ENCODE measurements at regions not wholly inside any gene's neighbourhood (a gene's known extent, or its start where the extent isn't known, plus 50 kb on each side); places are given as distances from the start of the nearest gene placed in this dataset.

DNA sequence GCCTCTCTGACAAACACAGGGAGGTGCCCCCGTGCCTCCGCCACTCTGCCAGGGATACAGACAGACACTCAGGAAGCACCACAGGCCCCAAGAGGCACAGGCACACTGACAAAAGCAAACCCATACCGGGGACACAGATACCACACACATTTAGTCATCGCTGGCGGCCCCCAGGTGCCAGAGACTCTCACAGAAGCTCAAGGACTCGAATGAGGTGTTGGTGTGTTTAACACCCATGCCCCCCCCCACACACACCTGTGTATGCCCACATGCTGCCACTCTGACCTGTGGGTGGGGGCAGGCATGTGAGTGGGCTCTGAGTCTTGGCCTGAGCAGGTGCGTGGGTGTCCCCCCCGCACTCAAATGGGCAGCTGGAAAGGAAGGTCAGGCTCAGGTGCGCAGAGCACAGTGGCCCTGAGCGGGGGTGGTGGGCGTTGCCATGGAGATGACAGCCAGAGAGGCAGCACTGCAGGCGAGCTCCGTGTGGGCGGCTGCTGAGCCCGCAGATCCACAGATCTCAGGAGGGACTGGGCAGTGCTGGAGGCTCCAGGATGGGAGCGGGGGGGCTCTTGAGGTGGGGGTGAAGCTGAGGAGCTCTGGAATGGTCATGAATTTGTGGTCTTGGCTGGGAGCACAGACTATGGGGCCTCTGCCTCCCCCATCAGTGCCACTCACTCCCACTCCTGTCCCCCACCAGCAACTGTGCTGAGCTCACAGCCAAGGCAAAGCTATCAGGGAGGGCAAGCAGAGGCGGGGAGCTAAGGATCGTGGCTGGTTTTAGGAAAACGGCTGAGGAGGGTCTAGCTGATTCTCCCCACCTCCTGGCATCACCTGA is 73.9 kb upstream of the TAF1B start:
- ATAC-seq = no peak
- WGBS, 2 donors = 82 to 86% methylated on average over 19 of the region's 19 CpGs

DNA sequence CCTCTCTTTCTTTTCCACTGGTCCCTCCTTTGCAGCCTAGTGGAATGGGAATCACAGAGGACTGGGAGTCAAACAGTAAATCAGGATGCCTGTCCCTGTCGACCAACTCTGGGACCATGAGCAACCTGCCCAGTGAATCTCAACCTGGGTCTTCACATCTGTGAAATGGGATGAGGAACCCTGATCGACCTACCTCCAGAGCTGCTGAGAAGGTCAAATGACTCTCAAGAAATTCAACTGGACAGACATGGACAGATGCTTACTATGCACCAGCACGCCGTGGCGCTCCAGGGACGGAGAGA is 73.3 kb upstream of the TAF1B start:
- Histone ChIP-seq H3K27ac (peak overlapping the region in 7 of 10 donors; percentile 6 to 84 (median 74)), H3K27me3 (no peaks in the 10 kb centered on the region), H3K4me1 (peaks cover 17 to 78% (median 38%) of the 10 kb centered on the region in 9 donors), H3K9me3 (no peaks in the 10 kb centered on the region), H3K36me3 (no peaks in the 10 kb centered on the region), H3K4me3 (peak overlapping the region in 1 of 10 donors; percentile 19)
- WGBS, 2 donors = 58 to 67% methylated on average over 6 of the region's 6 CpGs
- intact Hi-C loops (cut with DNase I) = loop anchor here in 1 of 10 donors (5.0 to 10.0 kb wide), 2 partner anchors 133 to 215 kb away; partner anchors contain the start of gene ADAM17
- DNase-seq = no peak
- TF ChIP-seq, protein P1, sequence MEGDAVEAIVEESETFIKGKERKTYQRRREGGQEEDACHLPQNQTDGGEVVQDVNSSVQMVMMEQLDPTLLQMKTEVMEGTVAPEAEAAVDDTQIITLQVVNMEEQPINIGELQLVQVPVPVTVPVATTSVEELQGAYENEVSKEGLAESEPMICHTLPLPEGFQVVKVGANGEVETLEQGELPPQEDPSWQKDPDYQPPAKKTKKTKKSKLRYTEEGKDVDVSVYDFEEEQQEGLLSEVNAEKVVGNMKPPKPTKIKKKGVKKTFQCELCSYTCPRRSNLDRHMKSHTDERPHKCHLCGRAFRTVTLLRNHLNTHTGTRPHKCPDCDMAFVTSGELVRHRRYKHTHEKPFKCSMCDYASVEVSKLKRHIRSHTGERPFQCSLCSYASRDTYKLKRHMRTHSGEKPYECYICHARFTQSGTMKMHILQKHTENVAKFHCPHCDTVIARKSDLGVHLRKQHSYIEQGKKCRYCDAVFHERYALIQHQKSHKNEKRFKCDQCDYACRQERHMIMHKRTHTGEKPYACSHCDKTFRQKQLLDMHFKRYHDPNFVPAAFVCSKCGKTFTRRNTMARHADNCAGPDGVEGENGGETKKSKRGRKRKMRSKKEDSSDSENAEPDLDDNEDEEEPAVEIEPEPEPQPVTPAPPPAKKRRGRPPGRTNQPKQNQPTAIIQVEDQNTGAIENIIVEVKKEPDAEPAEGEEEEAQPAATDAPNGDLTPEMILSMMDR (IDR thresholded peaks at IDR 0.05) = no peak
- ATAC-seq = no peak

More for the DNA sequence above, 73.9 kb upstream of the TAF1B start:
- Histone ChIP-seq H3K27me3 (no peaks in the 10 kb centered on the region), H3K36me3 (no peaks in the 10 kb centered on the region), H3K27ac (peak overlapping the region in 3 of 10 donors; percentile 6 to 84 (median 82)), H3K4me3 (no peak overlapping the region), H3K9me3 (no peaks in the 10 kb centered on the region), H3K4me1 (peaks cover 15 to 78% (median 38%) of the 10 kb centered on the region in 9 donors)
- intact Hi-C loops (cut with DNase I) = loop anchor here in 5 of 10 donors (5.0 to 10.0 kb wide), 4 partner anchors 132 to 295 kb away; partner anchors contain the start of genes ADAM17 (in 3 of the 5), IAH1 (in 1 of the 5) and YWHAQ (in 1 of the 5)
- DNase-seq = no peak
- TF ChIP-seq, protein P1 (IDR thresholded peaks at IDR 0.05) = no peak

DNA sequence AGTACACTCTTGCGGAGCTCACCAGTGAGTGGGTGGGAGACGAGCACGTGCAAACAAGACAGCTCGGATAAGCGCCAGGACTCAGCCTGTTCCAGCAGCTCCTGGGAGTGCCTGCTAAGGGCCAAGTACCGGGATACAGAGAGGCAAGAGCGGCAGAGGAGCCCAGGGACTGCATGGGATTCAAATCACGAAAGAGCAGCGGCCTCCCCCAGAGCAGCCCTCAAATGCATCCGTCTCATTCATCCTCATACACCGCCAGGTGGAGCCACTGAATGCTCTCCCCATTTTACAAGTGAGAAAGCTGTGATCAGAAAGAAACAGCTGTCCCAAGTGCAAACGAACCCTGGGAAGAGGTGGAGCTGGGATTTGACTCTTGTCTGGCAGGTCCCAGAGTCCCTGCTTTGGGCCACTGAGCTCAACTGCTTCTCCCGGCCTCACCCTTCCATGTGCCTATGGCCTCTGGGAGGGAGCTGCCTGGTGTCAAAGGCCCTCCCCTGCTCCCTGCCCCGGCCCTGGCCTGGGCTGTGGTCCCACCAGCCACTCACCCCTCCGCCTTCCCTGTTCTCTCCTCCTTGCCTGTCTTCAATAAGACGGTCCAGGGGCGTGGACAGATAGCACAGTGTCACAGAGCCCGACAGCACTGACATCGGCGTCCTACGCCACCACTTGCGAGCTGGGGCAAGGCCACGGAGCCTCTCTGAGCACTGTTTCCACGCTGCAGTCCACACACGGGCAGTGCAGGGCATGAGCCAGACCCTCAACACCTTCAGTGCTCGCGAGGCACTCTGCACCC is 72.8 kb upstream of the TAF1B start:
- Histone ChIP-seq H3K36me3 (no peaks in the 10 kb centered on the region), H3K4me1 (peaks cover 17 to 75% (median 38%) of the 10 kb centered on the region in 9 donors), H3K4me3 (peak overlapping the region in 3 of 10 donors; percentile 6 to 19 (median 10)), H3K27ac (peak overlapping the region in 9 of 10 donors; percentile 13 to 84 (median 74)), H3K9me3 (no peaks in the 10 kb centered on the region), H3K27me3 (no peaks in the 10 kb centered on the region)
- TF ChIP-seq, protein P1 (IDR thresholded peaks at IDR 0.05) = peak; percentile 51 to 84 (median 72)
- ATAC-seq = peak; percentile 37 to 66 (median 52)
- intact Hi-C loops (cut with DNase I) = loop anchor here in 1 of 10 donors (5.0 to 10.0 kb wide), 2 partner anchors 133 to 216 kb away; partner anchors contain the start of gene ADAM17
- DNase-seq = peak in 1 of 2 donors; percentile 74
- WGBS, 2 donors = 52 to 54% methylated on average over 27 of the region's 27 CpGs

DNA sequence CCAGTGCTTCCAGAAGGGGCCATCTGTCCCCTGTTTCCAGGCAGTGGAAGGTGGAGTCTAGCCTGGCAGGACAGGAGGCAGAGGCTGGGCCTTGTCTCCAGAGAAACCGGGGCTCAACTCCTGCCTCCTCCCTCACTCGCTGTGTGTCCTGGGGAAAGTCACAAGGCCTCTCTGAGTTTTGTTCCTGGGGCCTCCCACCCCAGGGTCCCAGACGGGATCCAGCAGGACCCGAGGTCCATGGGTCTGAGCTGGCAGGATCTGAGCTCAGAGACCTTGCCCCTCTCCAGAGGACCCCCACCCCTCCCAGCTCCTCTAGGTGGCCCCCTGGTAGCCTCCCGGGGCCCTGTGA is 72.2 kb upstream of the TAF1B start:
- Histone ChIP-seq H3K36me3 (no peaks in the 10 kb centered on the region), H3K27ac (peak overlapping the region in 9 of 10 donors; percentile 13 to 84 (median 74)), H3K4me3 (peak overlapping the region in 2 of 10 donors; percentile 6 to 19), H3K4me1 (peaks cover 17 to 73% (median 35%) of the 10 kb centered on the region in 9 donors), H3K9me3 (no peaks in the 10 kb centered on the region), H3K27me3 (no peaks in the 10 kb centered on the region)
- DNase-seq (no peak), ATAC-seq (peak in 1 of 8 donors; percentile 1)
- 76 to 78% methylated on average over 5 of the region's 5 CpGs for WGBS, 2 donors
- intact Hi-C loops (cut with DNase I) = loop anchor here in 1 of 10 donors (5.0 to 10.0 kb wide), 2 partner anchors 134 to 216 kb away; partner anchors contain the start of gene ADAM17
- TF ChIP-seq, protein P1 (IDR thresholded peaks at IDR 0.05) = no peak
